Endothelial cell of umbilical vein (primary cell): ENCODE measurements at regions not wholly inside any gene's neighbourhood (a gene's known extent, or its start where the extent isn't known, plus 50 kb on each side); places are given as distances from the start of the nearest gene placed in this dataset.

Experiments
- BruUV-seq: library from RNA; stranded (reverse); fragments of 400-500 nt; replicated peaks from 2 replicates; lab custom pipeline; 2021; lab: Mats Ljungman, UMichigan
- CTCF ChIA-PET: fragments of 300-600, 350-600 bp; sonication (Branson Sonifier 250); formaldehyde crosslinking; loops from one replicate; lab custom pipeline; 2021; ENCODE audit warnings: antibody characterized with exemption, inconsistent platforms; lab: Charles Lee
- POLR2A ChIA-PET: fragments of 300-600, 350-600 bp; sonication (Branson Sonifier 250); formaldehyde crosslinking; loops from one replicate; lab custom pipeline; 2021; ENCODE audit warnings: antibody characterized with exemption, inconsistent platforms; lab: Charles Lee
- DNase-seq: peaks from one replicate; pipeline ENCODE4 v3.0.0-alpha.2; 2011; ENCODE audit warnings: low read depth, low spot score
- FAIRE-seq: peaks from 2 replicates; lab custom pipeline; 2011; peaks lifted over from hg19 to GRCh38; lab: Jason Lieb, UNC
- H2AFZ ChIP-seq: 2 replicates; pipeline ENCODE4 v1.6.0; 2012; ENCODE audit warnings: low read depth, low read length, control low read depth, inconsistent platforms
- H3K27ac ChIP-seq: 2 replicates; pipeline ENCODE4 v1.5.1; 2011; ENCODE audit warnings: low read depth, mild to moderate bottlenecking, control low read depth, low read length, moderate library complexity; ENCODE audit not compliant: insufficient read depth
- H3K27me3 ChIP-seq, 2 experiments: 2 replicates each; pipeline versions ENCODE4 v1.6.0 to v1.6.1; 2011; ENCODE audit warnings: low read length in 2 of 2, mixed read lengths in 1 of 2; ENCODE audit not compliant: control insufficient read depth in 2 of 2, insufficient read depth in 2 of 2
- H3K36me3 ChIP-seq, 2 experiments: 2 replicates in 1 of 2; 3 replicates in 1 of 2; pipeline ENCODE4 v1.5.1; 2011; ENCODE audit warnings: low read length in 2 of 2, mild to moderate bottlenecking in 1 of 2, moderate library complexity in 1 of 2; ENCODE audit not compliant: control insufficient read depth in 2 of 2, insufficient read depth in 2 of 2; ENCODE audit errors: extremely low read depth in 1 of 2
- H3K4me1 ChIP-seq: 3 replicates; pipeline ENCODE4 v1.5.1; 2011; ENCODE audit warnings: mild to moderate bottlenecking, low read length; ENCODE audit not compliant: control insufficient read depth, insufficient read depth; ENCODE audit errors: extremely low read depth
- H3K4me2 ChIP-seq: 2 replicates; pipeline ENCODE4 v1.6.1; 2011; ENCODE audit warnings: low read length, control low read depth, mixed read lengths; ENCODE audit not compliant: insufficient read depth
- H3K4me3 ChIP-seq, 3 experiments: fragments of 200-600 bp in 1 of 3; sonication (generic), shearing (Covaris generic) in 1 of 3; replicated peaks in 1 of 3; 2 replicates each; pipeline ENCODE4 v1.5.1; 2011 to 2016; ENCODE audit warnings: control low read depth in 3 of 3, low read length in 3 of 3, mild to moderate bottlenecking in 2 of 3, inconsistent platforms in 1 of 3, low read depth in 1 of 3, moderate library complexity in 1 of 3; ENCODE audit not compliant: insufficient read depth in 1 of 3
- H3K79me2 ChIP-seq: 2 replicates; pipeline ENCODE4 v1.6.0; 2012; ENCODE audit warnings: low read length, inconsistent platforms; ENCODE audit not compliant: control insufficient read depth, insufficient read depth
- H3K9ac ChIP-seq: replicated peaks from 2 replicates; pipeline ENCODE3; 2011; ENCODE audit warnings: low read length, control low read depth; ENCODE audit not compliant: insufficient read depth; ENCODE audit errors: extremely low read depth
- H3K9me1 ChIP-seq: replicated peaks from 3 replicates; pipeline ENCODE4 v1.6.0; 2011; ENCODE audit warnings: mild to moderate bottlenecking, low read length; ENCODE audit not compliant: control insufficient read depth, insufficient read depth; ENCODE audit errors: extremely low read depth
- H3K9me3 ChIP-seq: replicated peaks from 2 replicates; pipeline ENCODE4 v1.5.1; 2012; ENCODE audit warnings: low read length, inconsistent platforms; ENCODE audit not compliant: control insufficient read depth, insufficient read depth
- H4K20me1 ChIP-seq: replicated peaks from 2 replicates; pipeline ENCODE3; 2011; ENCODE audit warnings: mild to moderate bottlenecking, low read length; ENCODE audit not compliant: control insufficient read depth, insufficient read depth; ENCODE audit errors: extremely low read depth
- EZH2 ChIP-seq: IDR thresholded peaks from 2 replicates; pipeline ENCODE4 v1.6.1; 2012; ENCODE audit warnings: borderline replicate concordance, low read depth, mild to moderate bottlenecking, moderate library complexity, low read length, inconsistent platforms; ENCODE audit not compliant: severe bottlenecking
- FOS ChIP-seq: IDR thresholded peaks from 2 replicates; pipeline ENCODE4 v1.6.1; 2011; ENCODE audit warnings: mild to moderate bottlenecking, low read length, moderate library complexity, borderline replicate concordance; ENCODE audit not compliant: insufficient read depth
- GATA2 ChIP-seq: IDR thresholded peaks from 2 replicates; pipeline ENCODE4 v1.7.0; 2011; ENCODE audit warnings: low read depth, mild to moderate bottlenecking, moderate library complexity, mixed read lengths, low read length; ENCODE audit not compliant: insufficient read length, insufficient read depth
- JUN ChIP-seq: IDR thresholded peaks from 2 replicates; pipeline ENCODE4 v1.6.1; 2011; ENCODE audit warnings: borderline replicate concordance, low read depth; ENCODE audit not compliant: insufficient read length, insufficient read depth
- MYC ChIP-seq: IDR thresholded peaks from one replicate; pipeline ENCODE4 v1.6.1; 2011; ENCODE audit warnings: mild to moderate bottlenecking, low read depth, low read length
- POLR2A ChIP-seq: IDR thresholded peaks from 2 replicates; pipeline ENCODE4 v1.6.1; 2012; ENCODE audit warnings: low read depth, mild to moderate bottlenecking, control low read depth, low read length
- POLR2AphosphoS5 ChIP-seq: IDR thresholded peaks from 2 replicates; pipeline ENCODE4 v1.6.1; 2012; ENCODE audit warnings: low read depth, mild to moderate bottlenecking, control low read depth, low read length, moderate library complexity; ENCODE audit not compliant: insufficient read depth
- dilution Hi-C: fragments of 300-500 bp; cut with MboI; formaldehyde crosslinking; loops from one replicate; pipeline ENCODE4 v1.15.0; 2019; ENCODE audit warnings: low sequenced_read_pairs; ENCODE audit not compliant: extremely low pct_ligation_motif_present
- intact Hi-C: fragments of 100-400 bp; cut with micrococcal nuclease; formaldehyde crosslinking; loops from one replicate; pipeline ENCODE4 v1.10.0; 2022
- TF ChIP-seq, protein P1 (sequence below): IDR thresholded peaks from 2 replicates; pipeline ENCODE4 v1.6.1; 2011; ENCODE audit not compliant: insufficient read depth, insufficient read length
- TF ChIP-seq, protein P2 (sequence below), 2 donors: IDR thresholded peaks; 1 replicate in 1 of 2; 2 replicates in 1 of 2; pipeline ENCODE4 v1.5.1; 2011; ENCODE audit warnings: low read length in 2 of 2, mild to moderate bottlenecking in 2 of 2, moderate library complexity in 2 of 2, control low read depth in 1 of 2, inconsistent platforms in 1 of 2, low read depth in 1 of 2; ENCODE audit not compliant: insufficient read depth in 1 of 2; ENCODE audit errors: extremely low read depth in 1 of 2

DNA sequence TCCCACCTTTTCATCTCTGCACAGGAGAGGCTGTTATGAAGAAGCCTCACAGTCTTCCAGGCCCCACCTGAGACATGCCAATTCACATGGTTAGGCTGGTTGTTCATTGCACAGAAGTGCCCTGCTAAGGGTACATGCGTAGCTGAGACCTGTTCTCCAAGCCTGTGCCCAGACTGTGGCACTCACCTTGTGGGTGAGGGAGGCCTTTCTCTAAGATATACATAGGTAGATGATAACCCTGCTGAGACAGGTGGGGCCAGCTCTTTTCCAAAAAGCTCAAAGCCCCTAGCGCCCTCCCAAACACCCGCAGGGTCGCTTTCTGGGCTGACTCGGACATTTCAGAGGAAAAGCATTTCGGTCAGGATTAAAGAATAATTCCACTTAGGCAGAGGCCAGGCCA is 53.5 kb upstream of the ZNF507 start:
- Histone ChIP-seq H3K9ac (no peak overlapping the region), H2AFZ (no peak overlapping the region), H3K36me3 (no peaks in the 10 kb centered on the region), H3K4me1 (no peaks in the 10 kb centered on the region), H3K9me1 (no peaks in the 10 kb centered on the region), H3K27me3 (no peaks in the 10 kb centered on the region), H3K79me2 (no peaks in the 10 kb centered on the region), H3K4me3 (no peak overlapping the region), H3K27ac (no peak overlapping the region), H3K9me3 (no peaks in the 10 kb centered on the region), H3K4me2 (no peak overlapping the region), H4K20me1 (no peaks in the 10 kb centered on the region)
- FAIRE-seq (no peak), DNase-seq (no peak)
- TF ChIP-seq GATA2 = no peak
- TF ChIP-seq MYC = no peak
- TF ChIP-seq JUN = no peak
- TF ChIP-seq POLR2AphosphoS5 = no peak
- no peak for TF ChIP-seq EZH2
- TF ChIP-seq, protein P1, sequence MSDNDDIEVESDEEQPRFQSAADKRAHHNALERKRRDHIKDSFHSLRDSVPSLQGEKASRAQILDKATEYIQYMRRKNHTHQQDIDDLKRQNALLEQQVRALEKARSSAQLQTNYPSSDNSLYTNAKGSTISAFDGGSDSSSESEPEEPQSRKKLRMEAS = no peak
- ChIA-PET CTCF (no interaction called here), POLR2A (no interaction called here)
- dilution Hi-C loops (no loop called here), intact Hi-C loops (no loop called here)
- BruUV-seq = no TSS peak

DNA sequence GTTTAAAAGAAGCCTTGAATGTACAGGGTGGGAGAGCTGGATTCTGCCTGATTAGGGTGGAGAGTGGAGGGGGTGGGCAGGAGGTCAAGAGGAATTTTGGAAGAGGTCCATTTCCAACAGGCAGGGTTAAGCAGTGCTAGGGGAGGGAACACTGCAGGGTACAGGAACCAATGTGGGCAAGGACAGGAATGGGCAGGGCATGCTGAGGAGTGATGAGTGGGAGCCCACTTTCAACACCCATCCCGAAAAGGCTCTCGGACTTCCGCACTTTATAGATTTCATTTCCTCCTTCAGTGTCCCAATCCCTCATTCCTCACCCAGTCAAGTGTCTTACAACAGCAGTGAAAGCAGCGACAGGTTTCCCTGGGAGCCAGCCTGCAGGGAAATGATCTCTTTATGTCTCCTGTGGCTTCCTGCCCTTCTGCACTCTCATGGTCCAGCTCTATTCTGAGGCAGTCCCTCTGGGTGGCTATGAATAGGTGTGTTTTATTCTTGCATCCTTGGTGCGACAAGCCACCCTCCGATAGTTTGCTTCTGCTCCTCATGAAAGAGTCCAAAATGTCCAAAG is 50.5 kb upstream of the ZNF507 start:
- no peak overlapping the region for H2AFZ ChIP-seq
- no peak overlapping the region for H3K4me3 ChIP-seq
- ChIA-PET CTCF (interaction anchor here (0.8 kb wide), 1 partner anchor 275 kb away, joined by 3 read pairs; no protein-coding TSS in a partner anchor), POLR2A (no interaction called here)
- intact Hi-C loops (no loop called here), dilution Hi-C loops (no loop called here)
- H3K36me3 ChIP-seq = no peaks in the 10 kb centered on the region
- no peaks in the 10 kb centered on the region for H3K4me1 ChIP-seq
- no peaks in the 10 kb centered on the region for H3K9me3 ChIP-seq
- no peaks in the 10 kb centered on the region for H4K20me1 ChIP-seq
- H3K4me2 ChIP-seq = no peak overlapping the region
- BruUV-seq = no TSS peak
- DNase-seq (no peak), FAIRE-seq (no peak)
- H3K27ac ChIP-seq = no peak overlapping the region
- no peak overlapping the region for H3K9ac ChIP-seq
- H3K27me3 ChIP-seq = no peaks in the 10 kb centered on the region
- H3K79me2 ChIP-seq = no peaks in the 10 kb centered on the region
- H3K9me1 ChIP-seq = no peaks in the 10 kb centered on the region
- TF ChIP-seq, protein P1 = no peak
- TF ChIP-seq MYC (no peak), POLR2A (no peak), FOS (no peak), JUN (no peak), EZH2 (no peak), GATA2 (no peak), POLR2AphosphoS5 (no peak)
- TF ChIP-seq, protein P2, sequence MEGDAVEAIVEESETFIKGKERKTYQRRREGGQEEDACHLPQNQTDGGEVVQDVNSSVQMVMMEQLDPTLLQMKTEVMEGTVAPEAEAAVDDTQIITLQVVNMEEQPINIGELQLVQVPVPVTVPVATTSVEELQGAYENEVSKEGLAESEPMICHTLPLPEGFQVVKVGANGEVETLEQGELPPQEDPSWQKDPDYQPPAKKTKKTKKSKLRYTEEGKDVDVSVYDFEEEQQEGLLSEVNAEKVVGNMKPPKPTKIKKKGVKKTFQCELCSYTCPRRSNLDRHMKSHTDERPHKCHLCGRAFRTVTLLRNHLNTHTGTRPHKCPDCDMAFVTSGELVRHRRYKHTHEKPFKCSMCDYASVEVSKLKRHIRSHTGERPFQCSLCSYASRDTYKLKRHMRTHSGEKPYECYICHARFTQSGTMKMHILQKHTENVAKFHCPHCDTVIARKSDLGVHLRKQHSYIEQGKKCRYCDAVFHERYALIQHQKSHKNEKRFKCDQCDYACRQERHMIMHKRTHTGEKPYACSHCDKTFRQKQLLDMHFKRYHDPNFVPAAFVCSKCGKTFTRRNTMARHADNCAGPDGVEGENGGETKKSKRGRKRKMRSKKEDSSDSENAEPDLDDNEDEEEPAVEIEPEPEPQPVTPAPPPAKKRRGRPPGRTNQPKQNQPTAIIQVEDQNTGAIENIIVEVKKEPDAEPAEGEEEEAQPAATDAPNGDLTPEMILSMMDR (IDR thresholded peaks at IDR 0.05; ENCODE audit: extremely low read depth in 1 of 2, insufficient read depth in 1 of 2, low read depth in 1 of 2, low read length in 2 of 2) = no peak
